WTC11 (cell line): ENCODE measurements at regions not wholly inside any gene's neighbourhood (a gene's known extent, or its start where the extent isn't known, plus 50 kb on each side); places are given as distances from the start of the nearest gene placed in this dataset.

Experiments
- ETV6 ChIP-seq: sonication (generic); formaldehyde crosslinking; IDR thresholded peaks from 2 replicates; pipeline ENCODE4 v1.8.1; 2022; ENCODE audit warnings: mild to moderate bottlenecking, missing genetic modification reagents
- NFYB ChIP-seq: sonication (generic); formaldehyde crosslinking; conservative IDR thresholded peaks from 2 replicates; pipeline ENCODE4 v1.8.0; 2022; ENCODE audit warnings: low read depth, missing genetic modification reagents
- TF ChIP-seq, protein P1 (sequence below): sonication (generic); formaldehyde crosslinking; IDR thresholded peaks from 2 replicates; pipeline ENCODE4 v1.8.0; 2022; ENCODE audit warnings: mild to moderate bottlenecking, missing genetic modification reagents
- TF ChIP-seq, protein P2 (sequence below): fragments of 200-600 bp; IDR thresholded peaks from 2 replicates; pipeline ENCODE4 v1.8.0; 2022; ENCODE audit warnings: antibody characterized with exemption

GRCh38 chr21:25408666-25409065 is 198.6 kb downstream of the MRPL39 start:
- TF ChIP-seq, protein P1, sequence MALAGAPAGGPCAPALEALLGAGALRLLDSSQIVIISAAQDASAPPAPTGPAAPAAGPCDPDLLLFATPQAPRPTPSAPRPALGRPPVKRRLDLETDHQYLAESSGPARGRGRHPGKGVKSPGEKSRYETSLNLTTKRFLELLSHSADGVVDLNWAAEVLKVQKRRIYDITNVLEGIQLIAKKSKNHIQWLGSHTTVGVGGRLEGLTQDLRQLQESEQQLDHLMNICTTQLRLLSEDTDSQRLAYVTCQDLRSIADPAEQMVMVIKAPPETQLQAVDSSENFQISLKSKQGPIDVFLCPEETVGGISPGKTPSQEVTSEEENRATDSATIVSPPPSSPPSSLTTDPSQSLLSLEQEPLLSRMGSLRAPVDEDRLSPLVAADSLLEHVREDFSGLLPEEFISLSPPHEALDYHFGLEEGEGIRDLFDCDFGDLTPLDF (CRISPR knock-in tag): no peak
- TF ChIP-seq, protein P2, sequence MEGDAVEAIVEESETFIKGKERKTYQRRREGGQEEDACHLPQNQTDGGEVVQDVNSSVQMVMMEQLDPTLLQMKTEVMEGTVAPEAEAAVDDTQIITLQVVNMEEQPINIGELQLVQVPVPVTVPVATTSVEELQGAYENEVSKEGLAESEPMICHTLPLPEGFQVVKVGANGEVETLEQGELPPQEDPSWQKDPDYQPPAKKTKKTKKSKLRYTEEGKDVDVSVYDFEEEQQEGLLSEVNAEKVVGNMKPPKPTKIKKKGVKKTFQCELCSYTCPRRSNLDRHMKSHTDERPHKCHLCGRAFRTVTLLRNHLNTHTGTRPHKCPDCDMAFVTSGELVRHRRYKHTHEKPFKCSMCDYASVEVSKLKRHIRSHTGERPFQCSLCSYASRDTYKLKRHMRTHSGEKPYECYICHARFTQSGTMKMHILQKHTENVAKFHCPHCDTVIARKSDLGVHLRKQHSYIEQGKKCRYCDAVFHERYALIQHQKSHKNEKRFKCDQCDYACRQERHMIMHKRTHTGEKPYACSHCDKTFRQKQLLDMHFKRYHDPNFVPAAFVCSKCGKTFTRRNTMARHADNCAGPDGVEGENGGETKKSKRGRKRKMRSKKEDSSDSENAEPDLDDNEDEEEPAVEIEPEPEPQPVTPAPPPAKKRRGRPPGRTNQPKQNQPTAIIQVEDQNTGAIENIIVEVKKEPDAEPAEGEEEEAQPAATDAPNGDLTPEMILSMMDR: no peak
- TF ChIP-seq ETV6 (CRISPR knock-in tag): no peak
- no peak for TF ChIP-seq NFYB
